Calu3 (cell line): ENCODE measurements at regions not wholly inside any gene's neighbourhood (a gene's known extent, or its start where the extent isn't known, plus 50 kb on each side); places are given as distances from the start of the nearest gene placed in this dataset.
"Not testable (repeated sequence)": the region's sequence is repeated elsewhere in the genome, so short reads cannot be mapped to it uniquely, and the experiment has no call there.

Experiments used
- BruUV-seq: library from RNA; stranded (reverse); fragments of 400-500 nt; replicated peaks from 2 replicates; lab custom pipeline; 2021; lab: Mats Ljungman, UMichigan
- CTCF ChIA-PET: fragments of 300-600 bp; sonication (Branson Sonifier 250); formaldehyde crosslinking; loops from one replicate; lab custom pipeline; 2022; ENCODE audit warnings: antibody characterized with exemption; lab: Charles Lee
- DNase-seq: peaks from one replicate; pipeline ENCODE4 v3.0.0; 2022
- H3K27ac Mint-ChIP-seq: one replicate; pipeline ENCODE4 v1.8.0; 2022; ENCODE audit warnings: mixed read lengths; ENCODE audit not compliant: unreplicated experiment
- H3K27me3 Mint-ChIP-seq: one replicate; pipeline ENCODE4 v1.8.0; 2022; ENCODE audit warnings: mixed read lengths; ENCODE audit not compliant: unreplicated experiment
- H3K36me3 Mint-ChIP-seq: one replicate; pipeline ENCODE4 v1.8.0; 2022; ENCODE audit warnings: mild to moderate bottlenecking, moderate library complexity, mixed read lengths; ENCODE audit not compliant: insufficient read depth, unreplicated experiment
- H3K4me1 Mint-ChIP-seq: one replicate; pipeline ENCODE4 v1.8.0; 2022; ENCODE audit warnings: mild to moderate bottlenecking, low read depth, mixed read lengths; ENCODE audit not compliant: unreplicated experiment
- H3K4me3 Mint-ChIP-seq: one replicate; pipeline ENCODE4 v1.8.0; 2022; ENCODE audit warnings: mild to moderate bottlenecking, low read depth, moderate library complexity, mixed read lengths; ENCODE audit not compliant: unreplicated experiment
- H3K9me3 Mint-ChIP-seq: one replicate; pipeline ENCODE4 v1.8.0; 2022; ENCODE audit warnings: low read depth, mixed read lengths; ENCODE audit not compliant: unreplicated experiment
- intact Hi-C: fragments of 100-400 bp; cut with micrococcal nuclease; formaldehyde crosslinking; loops from one replicate; pipeline ENCODE4 v1.10.0; 2022; ENCODE audit not compliant: unreplicated experiment
- TF ChIP-seq, protein P1 (sequence below): fragments of 200-600 bp; IDR thresholded peaks from one replicate; pipeline ENCODE4 v1.8.0; 2022; ENCODE audit warnings: antibody characterized with exemption; ENCODE audit not compliant: unreplicated experiment

DNA sequence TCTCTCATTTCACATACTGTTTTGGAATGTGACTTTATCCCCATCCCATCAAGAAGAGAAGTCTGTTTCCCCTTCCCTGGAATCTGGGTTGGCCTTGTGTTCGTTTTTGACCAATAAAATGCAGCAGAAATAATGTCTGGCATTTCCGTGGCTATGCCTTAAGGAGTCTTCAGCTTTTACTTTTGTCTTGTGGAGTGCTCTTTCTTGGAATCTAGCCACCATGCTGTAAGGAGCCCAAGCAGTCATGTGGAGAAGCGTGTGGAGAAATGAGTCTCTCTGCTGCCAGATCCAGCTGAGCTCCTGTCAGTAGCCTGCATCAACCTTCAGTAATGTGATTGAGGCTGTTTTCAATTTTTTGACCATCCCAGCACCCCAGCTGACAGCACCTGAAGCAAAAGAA, 84.4 kb upstream of the ARMCX2 start:
- H3K27me3 Mint-ChIP-seq: no peaks in the 10 kb centered on the region
- intact Hi-C loops: no loop called here
- H3K4me3 Mint-ChIP-seq: no peak overlapping the region
- no peaks in the 10 kb centered on the region for H3K36me3 Mint-ChIP-seq
- H3K9me3 Mint-ChIP-seq: no peaks in the 10 kb centered on the region
- no peaks in the 10 kb centered on the region for H3K4me1 Mint-ChIP-seq
- TF ChIP-seq, protein P1, sequence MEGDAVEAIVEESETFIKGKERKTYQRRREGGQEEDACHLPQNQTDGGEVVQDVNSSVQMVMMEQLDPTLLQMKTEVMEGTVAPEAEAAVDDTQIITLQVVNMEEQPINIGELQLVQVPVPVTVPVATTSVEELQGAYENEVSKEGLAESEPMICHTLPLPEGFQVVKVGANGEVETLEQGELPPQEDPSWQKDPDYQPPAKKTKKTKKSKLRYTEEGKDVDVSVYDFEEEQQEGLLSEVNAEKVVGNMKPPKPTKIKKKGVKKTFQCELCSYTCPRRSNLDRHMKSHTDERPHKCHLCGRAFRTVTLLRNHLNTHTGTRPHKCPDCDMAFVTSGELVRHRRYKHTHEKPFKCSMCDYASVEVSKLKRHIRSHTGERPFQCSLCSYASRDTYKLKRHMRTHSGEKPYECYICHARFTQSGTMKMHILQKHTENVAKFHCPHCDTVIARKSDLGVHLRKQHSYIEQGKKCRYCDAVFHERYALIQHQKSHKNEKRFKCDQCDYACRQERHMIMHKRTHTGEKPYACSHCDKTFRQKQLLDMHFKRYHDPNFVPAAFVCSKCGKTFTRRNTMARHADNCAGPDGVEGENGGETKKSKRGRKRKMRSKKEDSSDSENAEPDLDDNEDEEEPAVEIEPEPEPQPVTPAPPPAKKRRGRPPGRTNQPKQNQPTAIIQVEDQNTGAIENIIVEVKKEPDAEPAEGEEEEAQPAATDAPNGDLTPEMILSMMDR: no peak
- CTCF ChIA-PET: no interaction called here
- no peak for DNase-seq
- H3K27ac Mint-ChIP-seq: no peak overlapping the region
- no TSS peak for BruUV-seq

GRCh38 chrX:101740642-101741041, 81.0 kb upstream of the ARMCX2 start:
- no TSS peak for BruUV-seq
- Mint-ChIP-seq H3K9me3 (no peaks in the 10 kb centered on the region), H3K27ac (no peak overlapping the region), H3K36me3 (no peaks in the 10 kb centered on the region), H3K4me1 (no peaks in the 10 kb centered on the region), H3K27me3 (no peaks in the 10 kb centered on the region), H3K4me3 (no peak overlapping the region)
- DNase-seq: no peak
- intact Hi-C loops: no loop called here
- TF ChIP-seq, protein P1: no peak
- CTCF ChIA-PET: no interaction called here

DNA sequence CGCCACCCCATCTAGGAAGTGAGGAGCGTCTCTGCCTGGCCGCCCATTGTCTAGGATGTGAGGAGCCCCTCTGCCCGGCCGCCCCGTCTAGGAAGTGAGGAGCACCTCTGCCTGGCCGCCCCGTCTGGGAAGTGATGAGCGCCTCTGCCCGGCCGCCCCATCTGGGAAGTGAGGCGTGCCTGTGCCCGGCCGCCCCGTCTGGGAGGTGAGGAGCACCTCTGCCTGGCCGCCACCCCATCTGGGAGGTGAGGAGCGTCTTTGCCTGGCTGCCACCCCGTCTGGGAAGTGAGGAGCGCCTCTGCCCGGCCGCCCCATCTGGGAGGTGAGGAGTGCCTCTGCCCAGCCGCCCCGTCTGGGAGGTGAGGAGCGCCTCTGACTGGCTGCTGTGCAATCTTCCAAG, 79.2 kb upstream of the ARMCX2 start:
- DNase-seq, CTCF ChIA-PET, H3K9me3 Mint-ChIP-seq, intact Hi-C loops, BruUV-seq, H3K4me1 Mint-ChIP-seq, H3K4me3 Mint-ChIP-seq, H3K36me3 Mint-ChIP-seq, H3K27me3 Mint-ChIP-seq, H3K27ac Mint-ChIP-seq: not testable (repeated sequence)

DNA sequence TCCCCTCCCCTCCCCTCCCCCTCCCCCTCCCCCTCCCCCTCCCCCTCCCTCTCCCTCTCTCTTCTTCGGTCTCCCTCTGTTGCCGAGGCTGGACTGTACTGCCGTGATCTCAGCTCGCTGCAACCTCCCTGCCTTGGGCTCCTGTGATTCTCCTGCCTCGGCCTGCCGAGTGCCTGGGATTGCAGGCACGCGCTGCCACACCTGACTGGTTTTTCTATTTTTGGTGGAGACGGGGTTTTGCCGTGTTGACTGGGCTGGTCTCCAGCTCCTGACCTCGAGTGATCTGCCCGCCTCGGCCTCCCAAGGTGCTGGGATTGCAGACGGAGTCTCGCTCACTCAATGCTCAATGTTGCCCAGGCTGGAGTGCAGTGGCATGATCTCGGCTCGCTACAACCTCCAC, 78.8 kb upstream of the ARMCX2 start:
- BruUV-seq, H3K4me1 Mint-ChIP-seq, H3K27me3 Mint-ChIP-seq, CTCF ChIA-PET, H3K4me3 Mint-ChIP-seq, H3K27ac Mint-ChIP-seq, H3K9me3 Mint-ChIP-seq, H3K36me3 Mint-ChIP-seq, DNase-seq, intact Hi-C loops: not testable (repeated sequence)

DNA sequence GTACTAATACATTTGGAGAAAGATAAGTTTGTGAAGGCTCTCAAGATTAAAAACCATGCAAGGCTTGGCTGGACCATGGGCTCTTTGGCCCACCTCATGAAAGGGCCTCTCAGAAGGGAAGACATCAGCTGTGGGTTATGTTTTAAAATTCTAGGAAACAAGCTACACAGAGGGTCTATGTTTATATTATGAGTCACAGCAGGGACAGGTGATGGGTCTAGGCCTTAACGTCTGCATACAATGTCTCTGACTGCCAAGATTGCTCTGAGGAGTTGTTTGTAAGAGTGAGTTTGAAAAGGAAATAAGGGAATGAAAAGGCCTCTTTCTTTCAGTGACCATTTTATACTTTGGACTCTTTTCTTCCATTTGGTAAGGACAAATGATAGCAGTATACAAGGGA, 77.0 kb upstream of the ARMCX2 start:
- TF ChIP-seq, protein P1: no peak
- intact Hi-C loops: no loop called here
- Mint-ChIP-seq H3K4me3 (no peak overlapping the region), H3K27me3 (no peaks in the 10 kb centered on the region), H3K4me1 (no peaks in the 10 kb centered on the region), H3K9me3 (no peaks in the 10 kb centered on the region), H3K27ac (no peak overlapping the region), H3K36me3 (no peaks in the 10 kb centered on the region)
- CTCF ChIA-PET: no interaction called here
- no peak for DNase-seq
- no TSS peak for BruUV-seq
